ENCODE measurements at regions not wholly inside any gene's neighbourhood (a gene's known extent, or its start where the extent isn't known, plus 50 kb on each side); places are given as distances from the start of the nearest gene placed in this dataset.
"Not testable (repeated sequence)": the region's sequence is repeated elsewhere in the genome, so short reads cannot be mapped to it uniquely, and the experiment has no call there.

DNA sequence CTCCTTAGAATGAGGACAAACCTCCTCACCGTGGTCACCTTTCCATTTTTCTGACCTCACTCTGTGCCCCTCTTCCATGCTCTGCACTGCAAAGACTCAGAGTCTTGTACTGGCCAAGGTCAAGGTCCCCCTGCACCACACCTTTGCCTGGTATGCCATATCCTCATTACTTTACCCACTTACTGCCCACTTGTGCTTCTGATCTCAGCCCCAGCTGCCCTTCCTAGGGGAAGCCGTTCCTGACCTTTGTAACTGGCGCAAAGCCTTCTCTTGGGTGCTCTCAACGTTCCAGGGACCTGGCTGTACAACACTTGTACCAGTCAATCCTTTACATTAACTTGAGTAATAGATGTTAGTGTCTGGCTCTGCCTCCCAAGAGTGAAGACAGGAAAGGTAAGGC, 256.0 kb downstream of the SV2B start:
- DNase-seq: no peak

DNA sequence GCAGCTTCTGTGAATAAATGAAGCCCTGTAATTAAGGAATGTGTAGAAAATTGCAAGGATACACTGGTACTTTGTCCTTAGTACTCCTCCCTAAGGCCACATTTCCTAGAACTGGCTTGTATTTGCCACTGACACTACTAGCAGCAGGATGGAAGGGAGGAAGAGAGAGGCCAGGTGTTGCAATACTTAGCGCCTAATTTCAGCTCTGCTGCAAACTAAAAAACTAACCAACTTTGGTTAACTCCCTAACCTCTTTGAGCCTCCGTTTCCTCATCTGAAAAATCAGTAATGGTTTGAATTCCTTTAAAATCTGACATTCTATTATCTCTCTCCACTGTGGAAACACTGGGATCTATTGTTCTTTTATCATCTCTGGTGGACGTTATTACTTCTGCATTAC, 257.0 kb downstream of the SV2B start:
- no peak for DNase-seq

- no peak for DNase-seq
Measured at GRCh38 chr15:91357486-91357885, 257.4 kb downstream of the SV2B start.

DNA sequence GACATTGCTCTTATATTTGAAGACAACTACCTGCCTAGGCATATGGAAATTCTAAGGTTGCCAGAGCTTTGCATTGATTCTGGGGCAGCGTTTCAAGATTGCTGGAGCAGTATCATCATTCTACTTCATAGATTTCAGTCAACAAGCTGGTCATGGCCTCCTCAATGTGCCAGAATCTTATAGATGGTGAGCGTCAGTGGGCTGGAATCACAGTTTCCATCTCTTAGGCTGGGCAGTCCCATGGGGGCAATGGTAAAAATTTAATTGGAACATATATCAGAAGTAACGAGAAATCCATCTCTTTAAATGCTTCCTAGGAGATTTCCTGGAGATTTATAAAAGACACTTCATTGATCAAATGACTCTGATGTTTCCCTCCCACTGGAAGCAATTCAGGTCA, 258.3 kb downstream of the SV2B start:
- DNase-seq: no peak

DNA sequence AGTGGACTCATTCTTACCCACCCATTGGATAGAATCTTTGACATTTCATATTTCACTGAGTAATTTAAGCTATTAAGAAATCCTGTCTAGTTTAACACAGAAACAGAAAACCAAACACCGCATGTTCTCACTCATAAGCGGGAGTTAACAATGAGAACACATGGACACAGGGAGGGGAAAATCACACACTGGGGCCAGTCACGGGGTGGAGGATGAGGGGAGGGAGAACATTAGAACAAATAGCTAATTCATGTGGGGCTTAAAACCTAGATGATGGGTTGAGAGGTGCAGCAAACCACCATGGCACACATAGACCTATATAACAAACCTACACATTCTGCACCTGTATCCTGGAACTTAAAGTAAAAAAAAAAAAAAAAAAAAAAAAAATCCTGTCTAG, 261.6 kb downstream of the SV2B start:
- DNase-seq: not testable (repeated sequence)

GRCh38 chr15:91366111-91366510, 266.1 kb downstream of the SV2B start:
- no peak for DNase-seq

DNA sequence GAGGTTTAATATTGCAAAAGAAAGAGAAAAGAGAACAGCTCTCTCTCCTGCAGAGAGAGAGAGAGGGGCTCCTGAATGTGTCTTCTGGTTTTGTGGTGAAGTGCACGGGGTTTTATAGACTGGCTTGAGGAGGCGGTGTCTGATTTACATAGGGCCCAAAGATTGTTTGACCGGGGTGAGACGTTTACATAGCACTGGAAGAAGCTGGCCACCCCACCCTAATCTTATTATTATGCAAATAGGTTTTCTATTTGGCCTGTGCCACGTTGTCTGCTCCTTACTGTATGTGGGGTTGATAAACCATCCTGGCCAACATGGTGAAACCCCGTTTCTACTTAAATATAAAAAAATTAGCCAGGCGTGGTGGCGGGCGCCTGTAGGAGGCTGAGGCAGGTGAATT, 268.6 kb downstream of the SV2B start:
- DNase-seq: no peak

- no peak for DNase-seq
Measured at GRCh38 chr15:91369823-91370222, 269.8 kb downstream of the SV2B start.

DNA sequence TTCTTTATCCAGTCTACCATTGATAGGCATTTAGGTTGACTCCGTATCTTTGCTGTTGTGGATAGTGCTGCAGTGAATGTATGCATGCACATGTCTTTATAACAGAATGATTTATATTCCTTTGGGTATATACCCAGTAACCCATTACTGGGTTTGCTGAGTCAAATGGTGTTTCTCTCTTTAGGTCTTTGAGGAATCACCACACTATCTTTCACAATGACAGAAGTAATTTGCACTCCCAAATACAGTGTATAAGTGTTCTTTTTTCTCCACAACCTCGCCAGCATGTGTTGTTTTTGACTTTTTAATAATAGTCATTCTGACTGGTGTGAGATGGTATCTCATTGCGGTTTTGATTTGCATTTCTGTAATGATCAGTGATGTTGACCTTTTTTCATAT, 271.3 kb downstream of the SV2B start:
- not testable (repeated sequence) for DNase-seq

GRCh38 chr15:91374336-91374735, 274.3 kb downstream of the SV2B start:
- no peak for DNase-seq

DNA sequence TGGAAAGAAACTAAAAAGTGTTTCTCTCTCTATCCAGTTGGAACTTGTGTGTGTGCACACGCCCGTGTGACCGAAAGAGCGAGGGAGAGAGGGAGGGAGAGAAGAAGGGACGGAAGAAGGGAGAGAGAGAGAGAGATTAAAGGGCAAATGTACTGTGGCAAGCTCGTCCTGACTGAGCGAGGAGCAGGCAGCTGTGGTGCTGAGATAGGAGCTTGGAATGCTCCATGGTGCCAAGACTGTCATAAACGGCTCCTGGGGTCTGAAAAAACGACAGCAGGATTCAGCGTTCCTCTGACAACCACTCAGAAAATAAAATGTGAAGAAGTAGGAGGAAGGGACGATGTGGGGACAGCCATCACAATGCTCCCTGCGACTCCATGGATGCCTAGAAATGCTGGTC, 276.0 kb downstream of the SV2B start:
- no peak for DNase-seq

DNA sequence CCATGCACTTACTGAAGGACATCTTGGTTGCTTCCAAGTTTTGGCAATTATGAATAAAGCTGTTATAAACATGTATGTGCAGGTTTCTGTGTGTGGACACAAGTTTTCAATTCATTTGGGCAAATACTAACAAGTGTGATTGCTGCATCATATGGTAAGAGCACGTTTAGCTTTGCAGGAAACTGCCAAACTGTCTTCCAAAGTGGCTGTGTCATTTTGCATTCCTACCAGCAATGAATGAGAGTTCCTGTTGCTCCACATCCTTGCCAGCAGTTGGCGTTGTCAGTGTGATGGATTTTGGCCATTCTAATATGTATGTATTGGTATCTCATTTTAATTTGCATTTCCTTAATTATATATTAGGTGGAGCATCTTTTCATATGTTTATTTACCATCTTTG, 280.1 kb downstream of the SV2B start:
- DNase-seq: no peak

GRCh38 chr15:91383532-91383931, 283.5 kb downstream of the SV2B start:
- DNase-seq: no peak

DNA sequence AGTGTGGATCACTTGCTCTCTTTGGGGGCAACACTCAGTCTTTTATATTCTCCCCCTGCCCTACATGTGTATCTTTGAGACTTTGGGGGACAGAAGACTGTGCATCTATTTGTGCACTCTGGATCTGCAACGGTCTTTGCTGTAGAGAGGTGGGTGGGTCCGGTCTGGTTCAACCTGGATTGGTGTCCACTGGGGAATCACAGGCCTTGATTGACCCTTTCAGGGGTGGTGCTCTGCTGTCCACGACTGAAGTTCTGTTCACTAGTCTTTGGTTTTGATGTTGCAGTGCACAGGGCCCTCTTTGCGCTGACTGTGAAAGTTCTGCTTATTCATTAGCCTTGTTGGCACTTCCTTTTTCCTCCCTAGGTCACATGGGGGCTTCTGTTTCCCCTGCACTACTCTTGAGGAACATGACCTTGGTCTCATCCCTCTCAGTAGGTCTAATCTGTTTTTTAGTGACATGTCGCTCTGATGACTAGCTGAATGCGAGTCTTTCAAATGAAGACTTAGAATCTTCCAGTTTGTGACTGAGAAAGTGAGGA, 284.2 kb downstream of the SV2B start:
- no peak for DNase-seq

GRCh38 chr15:91385311-91385710, 285.3 kb downstream of the SV2B start:
- DNase-seq: no peak

GRCh38 chr15:91393186-91393585, 293.1 kb downstream of the SV2B start:
- DNase-seq: no peak

DNA sequence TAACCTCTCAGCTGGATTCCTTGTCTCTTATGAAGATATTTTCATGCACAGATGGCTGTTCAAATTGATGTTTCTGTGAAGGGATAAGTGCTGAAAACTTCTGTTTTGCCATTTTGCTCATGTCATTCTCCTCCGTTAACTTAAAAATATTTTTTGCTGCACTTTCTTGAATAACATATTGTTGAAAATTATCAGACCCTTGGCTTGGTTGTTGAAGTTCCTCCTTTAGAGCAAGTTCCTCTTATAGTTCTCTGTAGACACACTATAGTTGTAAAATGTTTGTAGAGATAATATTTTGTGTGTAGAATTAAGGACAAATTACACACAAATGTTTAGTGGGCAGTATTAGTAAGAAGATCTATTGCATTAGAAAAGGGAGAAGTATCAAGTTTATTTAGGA, 300.4 kb downstream of the SV2B start:
- DNase-seq: no peak

- no peak for DNase-seq
Measured at GRCh38 chr15:91407269-91407889, 307.3 kb downstream of the SV2B start.

- no peak for DNase-seq
Measured at GRCh38 chr15:91408476-91409076, 308.5 kb downstream of the SV2B start.

DNA sequence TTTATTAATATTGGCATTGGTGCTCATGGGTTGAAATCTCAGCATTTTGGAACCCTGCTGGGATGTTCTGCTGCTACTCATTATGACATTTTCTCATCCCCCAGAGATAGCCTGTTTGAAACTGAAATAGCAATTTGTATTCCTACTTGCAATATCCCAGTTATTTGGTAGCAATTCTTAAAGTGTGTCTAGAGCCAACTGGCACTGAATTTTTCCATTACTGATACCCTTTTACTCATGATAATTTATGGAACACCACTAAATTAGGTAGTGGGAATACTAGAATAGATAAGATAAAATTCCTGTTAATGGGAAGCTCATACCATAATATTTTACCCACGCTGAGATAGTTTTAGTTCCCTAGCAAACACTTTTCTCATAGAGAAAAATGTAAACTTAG, 309.3 kb downstream of the SV2B start:
- no peak for DNase-seq

DNA sequence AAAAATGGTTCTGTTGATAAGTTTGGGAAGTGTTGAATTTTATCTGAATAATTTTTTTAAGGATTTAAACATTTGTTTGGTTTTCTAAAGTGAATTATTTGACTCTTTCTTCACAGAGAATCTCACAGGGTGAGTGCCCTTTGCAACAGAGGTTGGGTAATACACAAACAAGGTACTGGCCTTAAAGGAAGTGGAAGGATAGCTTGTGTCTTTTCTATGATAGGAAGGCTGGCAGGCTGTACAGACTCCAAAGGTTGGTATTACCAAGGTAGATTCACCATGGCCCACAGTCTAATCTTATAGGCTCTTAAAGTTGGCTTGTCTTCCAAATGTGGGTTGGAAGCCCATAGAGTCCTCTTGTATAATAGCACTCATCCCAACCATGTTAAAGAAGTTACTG, 311.5 kb downstream of the SV2B start:
- no peak for DNase-seq

DNA sequence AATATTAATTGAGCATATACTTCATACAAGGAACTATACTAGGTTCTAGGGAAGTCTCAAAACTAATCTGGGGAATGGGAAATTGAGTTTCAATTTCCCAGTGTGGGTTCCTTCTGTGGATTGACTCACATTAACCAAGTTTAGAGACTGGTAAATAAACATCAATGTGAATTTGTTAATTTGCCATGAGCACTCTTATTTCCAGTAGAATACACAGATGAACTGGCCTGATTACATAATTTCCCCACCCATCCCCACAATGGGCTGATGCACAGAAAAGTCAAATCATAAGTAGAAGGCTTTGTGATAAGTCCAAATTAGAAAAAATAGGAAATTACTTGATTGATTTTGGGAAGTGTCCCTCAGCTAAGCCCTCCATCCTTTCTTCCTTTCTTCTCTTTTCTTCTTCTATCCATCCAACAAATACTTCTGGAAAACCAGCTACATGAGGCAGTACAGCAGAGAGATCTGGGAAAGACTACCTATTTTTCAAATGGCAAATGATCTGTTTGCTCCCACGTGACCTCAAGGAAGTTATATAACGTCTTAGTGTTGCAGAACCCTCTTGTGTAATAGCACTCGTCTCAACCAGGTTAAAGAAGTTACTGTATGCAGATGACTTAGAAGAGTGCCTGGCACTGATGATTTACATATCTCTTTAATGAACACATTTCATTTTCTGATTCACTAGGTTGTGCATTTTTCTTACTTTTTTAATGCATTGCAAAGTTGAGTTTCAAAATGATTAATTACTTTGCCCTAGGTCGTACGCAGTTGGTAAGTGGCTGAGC, 312.3 kb downstream of the SV2B start:
- no peak for DNase-seq

DNA sequence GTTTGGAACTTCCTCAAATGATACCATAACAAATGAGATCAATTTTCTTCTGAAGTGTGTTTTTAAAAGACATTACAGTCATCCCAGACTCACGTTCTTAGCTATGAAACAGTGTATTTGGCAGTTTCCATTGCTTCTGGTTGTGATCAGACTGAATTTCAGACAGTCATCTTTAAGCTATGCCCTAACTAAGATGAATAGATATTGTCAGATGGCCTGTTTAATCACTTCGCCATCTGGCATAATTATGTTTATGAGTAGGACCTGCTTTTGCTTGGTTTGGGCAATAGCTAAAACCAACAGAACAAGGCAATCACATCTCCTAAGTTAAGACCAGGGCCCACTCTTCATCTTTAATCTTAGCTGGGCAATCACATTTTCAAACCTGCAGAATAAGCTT, 313.1 kb downstream of the SV2B start:
- DNase-seq: no peak

DNA sequence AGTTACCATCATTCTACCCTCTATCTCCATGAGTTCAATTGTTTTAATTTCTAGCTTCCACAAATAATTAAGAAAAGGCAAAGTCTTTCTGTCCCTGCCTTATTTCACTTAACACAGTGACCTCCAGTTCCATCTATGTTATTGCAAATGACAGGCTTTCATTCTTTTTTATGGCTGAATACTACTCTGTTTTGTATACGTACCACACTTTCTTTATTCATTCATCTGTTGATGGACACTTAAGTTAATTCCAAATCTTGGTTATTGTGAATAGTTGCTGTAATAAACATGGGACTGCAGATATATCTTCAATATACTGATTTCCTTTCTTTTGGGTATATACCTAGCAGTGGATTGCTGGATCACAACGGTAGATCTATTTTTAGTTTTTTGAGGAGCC, 314.1 kb downstream of the SV2B start:
- DNase-seq: no peak

All from activated T-cell treated with anti-CD3 and anti-CD28 coated beads for 4 hours (primary cell).